GM12892 (cell line): ENCODE measurements at regions not wholly inside any gene's neighbourhood (a gene's known extent, or its start where the extent isn't known, plus 50 kb on each side); places are given as distances from the start of the nearest gene placed in this dataset.

Source experiments
- POLR2A ChIP-seq: IDR thresholded peaks from 2 replicates; pipeline ENCODE4 v1.6.1; 2011; ENCODE audit warnings: low read depth, low read length, control low read depth
- TAF1 ChIP-seq: IDR thresholded peaks from 2 replicates; pipeline ENCODE4 v1.6.1; 2011; ENCODE audit warnings: low read depth, mild to moderate bottlenecking, control low read depth, low read length, borderline replicate concordance

- no peak for TF ChIP-seq POLR2A
- TF ChIP-seq TAF1, result no peak
These were observed 280.7 kb upstream of the ATP5MC3 start for GRCh38 chr2:175462246-175462645.
